Ectodermal cell (in vitro differentiated cells): ENCODE measurements at regions not wholly inside any gene's neighbourhood (a gene's known extent, or its start where the extent isn't known, plus 50 kb on each side); places are given as distances from the start of the nearest gene placed in this dataset.

Experiments used
- H3K27ac ChIP-seq: 2 replicates; pipeline ENCODE4 v1.7.0; 2013; ENCODE audit warnings: mild to moderate bottlenecking, low read depth, low read length; ENCODE audit not compliant: insufficient read depth, poor library complexity, severe bottlenecking
- H3K27me3 ChIP-seq: 2 replicates; pipeline ENCODE4 v1.7.0; 2013; ENCODE audit warnings: mild to moderate bottlenecking, low read length; ENCODE audit not compliant: insufficient read depth, control insufficient read depth, poor library complexity, severe bottlenecking
- H3K36me3 ChIP-seq: one replicate; pipeline ENCODE4 v1.7.0; 2013; ENCODE audit warnings: low read length; ENCODE audit not compliant: control insufficient read depth, insufficient read depth
- H3K4me1 ChIP-seq: one replicate; pipeline ENCODE4 v1.7.0; 2013; ENCODE audit warnings: low read length; ENCODE audit not compliant: control insufficient read depth, insufficient read depth
- H3K4me3 ChIP-seq: 2 replicates; pipeline ENCODE4 v1.7.0; 2013; ENCODE audit warnings: low read depth, low read length, control low read depth; ENCODE audit not compliant: insufficient read depth
- H3K9me3 ChIP-seq: 2 replicates; pipeline ENCODE4 v1.7.0; 2013; ENCODE audit warnings: mild to moderate bottlenecking, low read length, moderate library complexity; ENCODE audit not compliant: control insufficient read depth
- WGBS, 2 experiments: methylation state at CpG; one replicate each; pipeline ENCODE4 v1.1.7; 2013; ENCODE audit warnings: missing lambda C conversion rate in 2 of 2; 5-methylcytosine and 5-hydroxymethylcytosine counted together

GRCh38 chr13:103805771-103806170, 739.6 kb upstream of the SLC10A2 start:
- no peaks in the 10 kb centered on the region for H3K27me3 ChIP-seq
- no peaks in the 10 kb centered on the region for H3K36me3 ChIP-seq
- no peaks in the 10 kb centered on the region for H3K4me1 ChIP-seq
- no peaks in the 10 kb centered on the region for H3K9me3 ChIP-seq
- no peak overlapping the region for H3K27ac ChIP-seq
- no peak overlapping the region for H3K4me3 ChIP-seq
- 92 to 97% methylated on average over 3 to 4 of the region's 4 CpGs for WGBS, 2 experiments

GRCh38 chr13:103803349-103803748, 737.1 kb upstream of the SLC10A2 start:
- Histone ChIP-seq H3K4me1 (no peaks in the 10 kb centered on the region), H3K9me3 (no peaks in the 10 kb centered on the region), H3K27me3 (no peaks in the 10 kb centered on the region), H3K36me3 (no peaks in the 10 kb centered on the region), H3K27ac (no peak overlapping the region), H3K4me3 (no peak overlapping the region)
- 80 to 83% methylated on average over 2 of the region's 2 CpGs for WGBS, 2 experiments

- H3K27ac ChIP-seq = no peak overlapping the region
- no peaks in the 10 kb centered on the region for H3K4me1 ChIP-seq
- no peaks in the 10 kb centered on the region for H3K9me3 ChIP-seq
- no peaks in the 10 kb centered on the region for H3K27me3 ChIP-seq
- H3K4me3 ChIP-seq = no peak overlapping the region
- H3K36me3 ChIP-seq = no peaks in the 10 kb centered on the region
- 91 to 94% methylated on average over 2 to 5 of the region's 5 CpGs for WGBS, 2 experiments
These were observed 732.8 kb upstream of the SLC10A2 start for GRCh38 chr13:103799028-103799427.

GRCh38 chr13:103795892-103796478, 729.8 kb upstream of the SLC10A2 start:
- 93 to 98% methylated on average over 3 of the region's 3 CpGs for WGBS, 2 experiments

GRCh38 chr13:103794526-103794925, 728.3 kb upstream of the SLC10A2 start:
- no peaks in the 10 kb centered on the region for H3K4me1 ChIP-seq
- H3K27ac ChIP-seq = no peak overlapping the region
- 89% methylated on average over 2 of the region's 2 CpGs for WGBS, 2 experiments
- no peak overlapping the region for H3K4me3 ChIP-seq
- H3K36me3 ChIP-seq = no peaks in the 10 kb centered on the region
- H3K27me3 ChIP-seq = no peaks in the 10 kb centered on the region
- H3K9me3 ChIP-seq = no peaks in the 10 kb centered on the region

More at GRCh38 chr13:103795892-103796478, 729.8 kb upstream of the SLC10A2 start:
- no peak overlapping the region for H3K27ac ChIP-seq
- no peaks in the 10 kb centered on the region for H3K36me3 ChIP-seq
- no peaks in the 10 kb centered on the region for H3K27me3 ChIP-seq
- no peaks in the 10 kb centered on the region for H3K9me3 ChIP-seq
- no peaks in the 10 kb centered on the region for H3K4me1 ChIP-seq
- H3K4me3 ChIP-seq = no peak overlapping the region

GRCh38 chr13:103788061-103788652, 721.9 kb upstream of the SLC10A2 start:
- no peaks in the 10 kb centered on the region for H3K9me3 ChIP-seq
- WGBS, 2 experiments = 84 to 96% methylated on average over 2 of the region's 2 CpGs
- H3K36me3 ChIP-seq = no peaks in the 10 kb centered on the region
- no peak overlapping the region for H3K4me3 ChIP-seq
- H3K27ac ChIP-seq = no peak overlapping the region
- H3K4me1 ChIP-seq = no peaks in the 10 kb centered on the region
- no peaks in the 10 kb centered on the region for H3K27me3 ChIP-seq

GRCh38 chr13:103772576-103772975, 706.4 kb upstream of the SLC10A2 start:
- Histone ChIP-seq H3K27ac (no peak overlapping the region), H3K9me3 (no peaks in the 10 kb centered on the region), H3K4me1 (no peaks in the 10 kb centered on the region), H3K4me3 (no peak overlapping the region), H3K27me3 (no peaks in the 10 kb centered on the region), H3K36me3 (no peaks in the 10 kb centered on the region)
- 83 to 85% methylated on average over 8 of the region's 8 CpGs for WGBS, 2 experiments

- no peaks in the 10 kb centered on the region for H3K9me3 ChIP-seq
- H3K27ac ChIP-seq = no peak overlapping the region
- no peaks in the 10 kb centered on the region for H3K4me1 ChIP-seq
- WGBS, 2 experiments = 95 to 100% methylated on average over 1 to 3 of the region's 3 CpGs
- H3K36me3 ChIP-seq = no peaks in the 10 kb centered on the region
- H3K4me3 ChIP-seq = no peak overlapping the region
- H3K27me3 ChIP-seq = no peaks in the 10 kb centered on the region
These were observed 696.3 kb upstream of the SLC10A2 start for GRCh38 chr13:103762523-103762922.

GRCh38 chr13:103759361-103759760, 693.1 kb upstream of the SLC10A2 start:
- H3K36me3 ChIP-seq = no peaks in the 10 kb centered on the region
- H3K4me3 ChIP-seq = no peak overlapping the region
- no peaks in the 10 kb centered on the region for H3K4me1 ChIP-seq
- H3K27me3 ChIP-seq = no peaks in the 10 kb centered on the region
- no peaks in the 10 kb centered on the region for H3K9me3 ChIP-seq
- 79 to 82% methylated on average over 7 of the region's 7 CpGs for WGBS, 2 experiments
- no peak overlapping the region for H3K27ac ChIP-seq

GRCh38 chr13:103758222-103758621, 692.0 kb upstream of the SLC10A2 start:
- WGBS, 2 experiments = no CpG with 5 or more reads among the region's 1 CpG
- Histone ChIP-seq H3K4me1 (no peaks in the 10 kb centered on the region), H3K9me3 (no peaks in the 10 kb centered on the region), H3K4me3 (no peak overlapping the region), H3K27me3 (no peaks in the 10 kb centered on the region), H3K36me3 (no peaks in the 10 kb centered on the region), H3K27ac (no peak overlapping the region)
